ENCODE measurements at regions not wholly inside any gene's neighbourhood (a gene's known extent, or its start where the extent isn't known, plus 50 kb on each side); places are given as distances from the start of the nearest gene placed in this dataset.

DNA sequence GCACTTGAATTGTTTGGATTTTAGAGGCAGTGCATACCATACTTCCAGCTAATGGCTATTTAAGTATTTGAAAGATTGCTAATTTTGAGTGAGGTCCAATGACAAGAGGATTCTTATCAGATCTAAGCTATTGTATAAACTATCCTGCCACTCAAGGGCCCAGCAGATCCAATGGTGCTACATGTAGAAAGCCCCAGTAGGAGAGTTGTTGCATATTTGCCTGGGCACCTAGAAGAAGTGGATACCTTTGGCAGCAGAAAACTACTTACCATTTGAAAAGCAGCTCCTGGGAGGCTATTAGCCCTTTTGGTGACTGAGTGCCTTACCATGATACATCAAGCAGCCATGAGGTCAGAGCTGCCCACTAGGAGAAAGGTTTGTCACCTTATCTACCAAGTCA lies 447.3 kb downstream of the C4orf33 start:
- H2AK9ac ChIP-seq (replicated peaks; ENCODE audit: low read depth, low read length, poor library complexity) = no peak overlapping the region
- no peak overlapping the region for H3K23ac ChIP-seq (ENCODE audit: low read depth, low read length)
- no peaks in the 10 kb centered on the region for H4K20me1 ChIP-seq (ENCODE audit: insufficient read depth, low read length)
- no peak overlapping the region for H3K4me3 ChIP-seq (ENCODE audit: insufficient read depth, low read depth, low read length)
- ChIA-PET CTCF (no interaction called here), POLR2A (ENCODE audit: unreplicated experiment) (no interaction called here)
- H3K56ac ChIP-seq (ENCODE audit: extremely low read depth, insufficient read depth, low read length) = no peak overlapping the region
- no TSS peak for BruUV-seq (replicated peaks)
- no peak overlapping the region for H2BK5ac ChIP-seq (ENCODE audit: low read depth, low read length, poor library complexity, severe bottlenecking)
- no peak overlapping the region for H4K91ac ChIP-seq (ENCODE audit: insufficient read depth, low read depth, low read length)
- no peak overlapping the region for H2AFZ ChIP-seq (replicated peaks; ENCODE audit: low read length, poor library complexity)
- in situ Hi-C loops (cut with MboI; ENCODE audit: low sequenced_read_pairs) (no loop called here), dilution Hi-C loops (cut with HindIII; ENCODE audit: low sequenced_read_pairs, unreplicated experiment) (no loop called here), intact Hi-C loops (cut with micrococcal nuclease) (no loop called here)
- no peaks in the 10 kb centered on the region for H3K36me3 ChIP-seq (ENCODE audit: control insufficient read depth, insufficient read depth, low read length)
- H3K4ac ChIP-seq (ENCODE audit: low read depth, low read length) = no peak overlapping the region
- H3K9me1 ChIP-seq (ENCODE audit: insufficient read depth, low read length) = no peaks in the 10 kb centered on the region
- H3K14ac ChIP-seq (replicated peaks; ENCODE audit: low read depth, low read length) = no peak overlapping the region
- no peak overlapping the region for H3K4me2 ChIP-seq (ENCODE audit: low read depth, low read length)
- H3K9me3 ChIP-seq (ENCODE audit: control insufficient read depth, insufficient read depth, low read length) = peaks cover 2% of the 10 kb centered on the region; the same call in 1 of the 2 replicates
- H2BK120ac ChIP-seq (ENCODE audit: low read depth, low read length) = no peak overlapping the region
- no peak overlapping the region for H4K5ac ChIP-seq (ENCODE audit: low read depth, low read length)
- no peaks in the 10 kb centered on the region for H3K27me3 ChIP-seq (ENCODE audit: control insufficient read depth, insufficient read depth, low read length)
- ATAC-seq (ENCODE audit: low read depth) (no peak), DNase-seq (no peak)
- no peak overlapping the region for H2AK5ac ChIP-seq (ENCODE audit: low read depth, low read length)
- H3K79me1 ChIP-seq (ENCODE audit: low read depth in 1 of 2, low read length in 2 of 2) = no peaks in the 10 kb centered on the region
- no peak overlapping the region for H3K18ac ChIP-seq (ENCODE audit: low read depth, low read length)
- H3K27ac ChIP-seq (ENCODE audit: insufficient read depth, low read length) = no peak overlapping the region
- no peak for TF ChIP-seq CTCF (conservative IDR thresholded peaks at IDR 0.05; ENCODE audit: low read depth, low read length)
- TF ChIP-seq RCOR1 (IDR thresholded peaks at IDR 0.05; ENCODE audit: insufficient replicate concordance, low read length) = no peak
- no peak for TF ChIP-seq CHD1 (IDR thresholded peaks at IDR 0.05; ENCODE audit: low read depth, low read length)
- TF ChIP-seq CEBPB (IDR thresholded peaks at IDR 0.05; ENCODE audit: low read depth, low read length) = no peak
- no peak for TF ChIP-seq SMC3 (IDR thresholded peaks at IDR 0.05; ENCODE audit: low read depth, low read length)
- no peak for TF ChIP-seq BHLHE40 (IDR thresholded peaks at IDR 0.05; ENCODE audit: low read depth, low read length)
- TF ChIP-seq NFE2L2 (IDR thresholded peaks at IDR 0.05; ENCODE audit: low read depth, low read length) = no peak
- no peak for TF ChIP-seq ELK1 (IDR thresholded peaks at IDR 0.05; ENCODE audit: borderline replicate concordance, low read depth, low read length)
- TF ChIP-seq POLR2A (IDR thresholded peaks at IDR 0.05; ENCODE audit: low read depth, low read length) = no peak
- no peak for TF ChIP-seq FOS (IDR thresholded peaks at IDR 0.05; ENCODE audit: low read depth, low read length)
- TF ChIP-seq, protein P1, sequence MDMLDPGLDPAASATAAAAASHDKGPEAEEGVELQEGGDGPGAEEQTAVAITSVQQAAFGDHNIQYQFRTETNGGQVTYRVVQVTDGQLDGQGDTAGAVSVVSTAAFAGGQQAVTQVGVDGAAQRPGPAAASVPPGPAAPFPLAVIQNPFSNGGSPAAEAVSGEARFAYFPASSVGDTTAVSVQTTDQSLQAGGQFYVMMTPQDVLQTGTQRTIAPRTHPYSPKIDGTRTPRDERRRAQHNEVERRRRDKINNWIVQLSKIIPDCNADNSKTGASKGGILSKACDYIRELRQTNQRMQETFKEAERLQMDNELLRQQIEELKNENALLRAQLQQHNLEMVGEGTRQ (IDR thresholded peaks at IDR 0.05; ENCODE audit: low read depth, low read length) = no peak
- TF ChIP-seq RFX5 (IDR thresholded peaks at IDR 0.05; ENCODE audit: low read depth, low read length) = no peak
- no peak for TF ChIP-seq MAFK (IDR thresholded peaks at IDR 0.05; ENCODE audit: low read depth, low read length)
- TF ChIP-seq RAD21 (IDR thresholded peaks at IDR 0.05; ENCODE audit: low read length) = no peak
- no peak overlapping the region for H4K8ac ChIP-seq (ENCODE audit: low read depth in 2 of 2, low read length in 2 of 2)
- H2BK15ac ChIP-seq (ENCODE audit: low read depth, low read length) = no peak overlapping the region
- H3K9ac ChIP-seq (ENCODE audit: low read depth, low read length) = no peak overlapping the region
- no peaks in the 10 kb centered on the region for H3K4me1 ChIP-seq (ENCODE audit: control insufficient read depth, insufficient read depth, low read length)
- no peak overlapping the region for H2BK20ac ChIP-seq (ENCODE audit: low read depth, low read length)

Measured in IMR-90 (cell line).